ENCODE measurements at regions not wholly inside any gene's neighbourhood (a gene's known extent, or its start where the extent isn't known, plus 50 kb on each side); places are given as distances from the start of the nearest gene placed in this dataset.

DNA sequence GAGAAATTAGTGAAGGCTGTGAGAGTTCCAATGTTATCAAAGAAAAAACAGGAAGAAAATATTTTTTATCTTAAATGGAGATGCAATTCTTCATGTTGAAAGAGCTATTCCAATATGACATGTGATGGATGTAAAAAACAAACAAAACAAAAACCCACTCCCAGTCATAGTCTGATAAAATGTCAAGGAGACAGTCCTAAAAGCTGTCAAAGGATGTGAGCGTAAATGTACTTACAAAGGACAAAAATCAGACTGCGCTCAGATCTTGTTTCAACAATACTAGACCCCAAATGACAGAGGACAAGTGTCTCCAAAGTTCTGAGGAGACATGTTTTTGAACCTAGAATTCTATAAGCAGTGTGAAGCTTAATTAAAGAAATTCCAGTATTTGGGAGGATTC, 265.8 kb downstream of the PLPP3 start:
- POLR2A ChIA-PET: no interaction called here
- CTCF ChIA-PET: no interaction called here

DNA sequence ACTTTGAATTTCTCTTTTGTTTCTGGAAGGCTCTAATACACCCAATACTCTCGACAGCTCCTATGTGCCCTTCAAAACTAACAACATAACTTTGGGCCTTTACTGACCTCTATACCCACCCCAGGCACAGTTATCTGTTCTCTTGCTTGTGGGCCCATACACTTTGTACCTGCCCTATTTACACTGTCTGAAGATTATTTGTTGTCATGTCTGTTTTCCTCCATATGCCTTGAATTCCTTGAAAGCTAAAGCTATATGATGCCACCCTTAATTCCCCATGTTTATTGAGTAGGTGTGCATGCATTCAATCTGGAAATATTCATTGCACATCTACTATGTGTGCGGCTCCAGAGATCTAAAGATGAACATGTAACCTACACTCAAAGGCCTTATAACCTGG, 267.6 kb downstream of the PLPP3 start:
- CTCF ChIA-PET: no interaction called here

More for the DNA sequence above, 265.8 kb downstream of the PLPP3 start:
- H3K4me3 ChIP-seq (ENCODE audit: low read depth, low read length): no peak overlapping the region
- no peak for DNase-seq (ENCODE audit: low read depth, low spot score)
- TF ChIP-seq, protein P1, sequence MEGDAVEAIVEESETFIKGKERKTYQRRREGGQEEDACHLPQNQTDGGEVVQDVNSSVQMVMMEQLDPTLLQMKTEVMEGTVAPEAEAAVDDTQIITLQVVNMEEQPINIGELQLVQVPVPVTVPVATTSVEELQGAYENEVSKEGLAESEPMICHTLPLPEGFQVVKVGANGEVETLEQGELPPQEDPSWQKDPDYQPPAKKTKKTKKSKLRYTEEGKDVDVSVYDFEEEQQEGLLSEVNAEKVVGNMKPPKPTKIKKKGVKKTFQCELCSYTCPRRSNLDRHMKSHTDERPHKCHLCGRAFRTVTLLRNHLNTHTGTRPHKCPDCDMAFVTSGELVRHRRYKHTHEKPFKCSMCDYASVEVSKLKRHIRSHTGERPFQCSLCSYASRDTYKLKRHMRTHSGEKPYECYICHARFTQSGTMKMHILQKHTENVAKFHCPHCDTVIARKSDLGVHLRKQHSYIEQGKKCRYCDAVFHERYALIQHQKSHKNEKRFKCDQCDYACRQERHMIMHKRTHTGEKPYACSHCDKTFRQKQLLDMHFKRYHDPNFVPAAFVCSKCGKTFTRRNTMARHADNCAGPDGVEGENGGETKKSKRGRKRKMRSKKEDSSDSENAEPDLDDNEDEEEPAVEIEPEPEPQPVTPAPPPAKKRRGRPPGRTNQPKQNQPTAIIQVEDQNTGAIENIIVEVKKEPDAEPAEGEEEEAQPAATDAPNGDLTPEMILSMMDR (IDR thresholded peaks at IDR 0.05; ENCODE audit: insufficient read depth, low read length, missing control alignments): no peak

DNA sequence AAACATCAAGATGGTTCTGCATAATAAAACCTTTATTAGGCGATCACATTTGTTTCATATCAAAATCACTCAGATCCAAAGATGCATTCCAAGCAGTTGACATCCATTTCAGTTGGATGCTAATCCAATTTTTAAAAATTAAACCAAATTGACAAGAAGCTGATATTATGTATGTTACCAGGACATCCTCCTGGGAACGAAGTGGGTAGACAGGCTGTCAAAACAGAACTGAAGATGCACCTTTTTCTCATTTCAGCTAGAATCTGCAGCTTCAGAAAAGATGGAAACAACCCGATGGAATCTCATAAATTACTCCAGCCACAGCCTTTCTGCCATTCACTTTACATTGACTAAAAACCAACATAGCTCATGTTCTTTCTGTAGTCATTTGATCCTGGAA, 268.4 kb downstream of the PLPP3 start:
- DNase-seq (ENCODE audit: low read depth, low spot score): no peak
- TF ChIP-seq, protein P1 (IDR thresholded peaks at IDR 0.05; ENCODE audit: insufficient read depth, low read length, missing control alignments): no peak
- H3K4me3 ChIP-seq (ENCODE audit: low read depth, low read length): no peak overlapping the region
- POLR2A ChIA-PET: no interaction called here
- CTCF ChIA-PET: interaction anchor here (0.8 kb wide), 1 partner anchor 9 kb away, joined by 3 read pairs; no protein-coding TSS in a partner anchor

More for the DNA sequence above, 267.6 kb downstream of the PLPP3 start:
- DNase-seq (ENCODE audit: low read depth, low spot score): no peak
- POLR2A ChIA-PET: no interaction called here
- no peak overlapping the region for H3K4me3 ChIP-seq (ENCODE audit: low read depth, low read length)
- TF ChIP-seq, protein P1 (IDR thresholded peaks at IDR 0.05; ENCODE audit: insufficient read depth, low read length, missing control alignments): no peak

DNA sequence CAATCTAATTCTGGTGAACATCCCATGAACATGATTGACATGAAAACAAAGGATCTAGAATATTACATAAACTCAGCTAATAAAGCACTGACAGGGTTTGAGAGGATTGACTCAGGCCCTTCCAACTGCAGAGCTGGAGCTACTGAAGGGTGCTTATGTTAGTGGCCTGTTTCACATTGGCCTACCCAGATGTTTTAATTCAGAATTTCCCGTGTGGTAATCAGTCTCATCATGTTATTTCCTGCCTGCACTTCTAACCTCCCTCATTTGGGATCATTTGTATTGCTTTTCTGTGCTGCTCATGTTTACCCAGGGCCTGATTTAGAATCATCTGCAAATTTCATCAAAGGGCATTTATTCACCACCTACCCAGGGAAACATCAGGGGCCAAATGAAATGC, 270.3 kb downstream of the PLPP3 start:
- no peak overlapping the region for H3K4me3 ChIP-seq (ENCODE audit: low read depth, low read length)
- POLR2A ChIA-PET: no interaction called here
- TF ChIP-seq, protein P1 (IDR thresholded peaks at IDR 0.05; ENCODE audit: insufficient read depth, low read length, missing control alignments): no peak
- CTCF ChIA-PET: no interaction called here
- no peak for DNase-seq (ENCODE audit: low read depth, low spot score)

DNA sequence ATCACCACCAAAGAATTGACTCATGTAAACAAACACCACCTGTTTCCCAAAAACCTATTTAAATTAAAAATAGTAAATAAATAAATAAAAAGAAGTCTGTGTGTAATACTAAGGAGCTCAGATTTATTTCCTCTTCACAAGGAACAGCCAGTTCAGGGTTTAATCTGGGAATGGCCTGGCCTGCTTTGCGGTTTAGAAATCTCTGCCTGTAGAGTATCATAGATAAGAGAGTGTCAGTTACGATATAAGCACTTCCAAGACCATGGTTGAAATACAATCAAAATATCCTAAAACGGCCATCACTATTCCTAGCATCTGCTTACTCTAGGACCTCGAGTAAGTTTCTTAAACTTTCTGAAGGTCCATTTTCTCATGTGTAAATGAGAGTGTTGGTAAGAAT, 274.4 kb downstream of the PLPP3 start:
- ChIA-PET CTCF (no interaction called here), POLR2A (no interaction called here)
- TF ChIP-seq, protein P1 (IDR thresholded peaks at IDR 0.05; ENCODE audit: insufficient read depth, low read length, missing control alignments): no peak
- DNase-seq (ENCODE audit: low read depth, low spot score): no peak
- H3K4me3 ChIP-seq (ENCODE audit: low read depth, low read length): no peak overlapping the region

DNA sequence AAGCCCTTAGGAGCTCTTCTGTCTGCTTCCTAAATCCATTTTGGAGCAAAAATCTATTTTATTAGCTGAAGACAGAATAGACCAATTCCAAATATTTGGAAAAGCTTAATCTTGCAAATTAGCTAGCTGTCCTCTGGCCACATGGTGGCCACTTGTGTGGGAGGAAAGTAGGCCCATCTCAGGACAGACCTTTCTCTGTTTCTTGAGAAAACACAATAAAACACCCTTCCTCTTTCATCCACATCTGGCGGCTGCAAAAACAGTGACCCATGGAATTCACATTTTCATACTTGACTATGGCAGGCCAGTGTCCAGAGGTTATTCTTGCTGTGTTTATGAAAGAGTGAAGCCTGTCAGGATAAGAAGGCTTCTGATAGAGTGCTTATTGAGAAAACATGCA, 275.6 kb downstream of the PLPP3 start:
- ChIA-PET CTCF (no interaction called here), POLR2A (no interaction called here)
- no peak overlapping the region for H3K4me3 ChIP-seq (ENCODE audit: low read depth, low read length)
- no peak for DNase-seq (ENCODE audit: low read depth, low spot score)
- TF ChIP-seq, protein P1 (IDR thresholded peaks at IDR 0.05; ENCODE audit: insufficient read depth, low read length, missing control alignments): no peak

Data from AG04449 (cell line).